BE2C (cell line): ENCODE measurements at regions not wholly inside any gene's neighbourhood (a gene's known extent, or its start where the extent isn't known, plus 50 kb on each side); places are given as distances from the start of the nearest gene placed in this dataset.

Experiments used
- DNase-seq: peaks from one replicate; pipeline ENCODE4 v3.0.0-alpha.2; 2020
- H3K27me3 ChIP-seq: fragments of 250-450 bp; sonication (Bioruptor Pico); 2 replicates; pipeline ENCODE4 v1.5.1; 2020; ENCODE audit warnings: mild to moderate bottlenecking
- H3K36me3 ChIP-seq: fragments of 250-450 bp; sonication (Bioruptor Pico); 2 replicates; pipeline ENCODE4 v1.5.1; 2020; ENCODE audit warnings: mild to moderate bottlenecking
- H3K4me1 ChIP-seq: fragments of 250-450 bp; sonication (Bioruptor Pico); 2 replicates; pipeline ENCODE4 v1.5.1; 2020
- H3K4me3 ChIP-seq: 2 replicates; pipeline ENCODE4 v1.5.1; 2011; ENCODE audit warnings: low read depth, low read length
- H3K9me3 ChIP-seq: fragments of 250-450 bp; sonication (Bioruptor Pico); 2 replicates; pipeline ENCODE4 v1.5.1; 2020
- TF ChIP-seq, protein P1 (sequence below): IDR thresholded peaks from 2 replicates; pipeline ENCODE4 v1.5.1; 2012; ENCODE audit warnings: mild to moderate bottlenecking, low read depth, low read length

DNA sequence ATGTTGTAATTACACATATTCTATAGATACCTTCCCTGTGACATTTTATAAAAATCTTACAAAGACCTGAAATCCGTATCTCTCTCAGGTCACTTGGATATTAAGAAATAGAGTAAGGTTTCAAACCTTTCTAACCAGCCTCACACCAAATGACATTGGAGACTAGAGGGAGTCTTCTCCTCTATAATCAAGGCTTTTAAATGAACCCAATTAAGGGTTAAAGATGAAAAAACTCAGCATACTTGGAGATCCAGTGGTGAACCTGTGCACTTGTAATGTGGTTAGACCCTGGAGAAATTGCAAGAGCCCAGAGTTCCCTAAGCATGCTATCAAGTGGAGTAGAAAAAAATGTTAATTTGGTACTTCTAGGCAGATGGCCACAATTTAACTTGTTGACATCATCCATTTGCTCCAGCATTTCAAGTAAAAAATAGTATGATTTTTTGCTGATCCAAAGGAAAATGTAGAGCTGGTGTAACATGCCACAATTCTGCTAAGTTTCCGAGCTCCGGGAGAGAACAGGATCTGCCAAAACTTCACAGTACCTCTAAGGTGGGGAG is 554.1 kb upstream of the MIR17HG start:
- Histone ChIP-seq H3K4me1 (peaks cover 13% of the 10 kb centered on the region), H3K9me3 (no peaks in the 10 kb centered on the region), H3K27me3 (no peaks in the 10 kb centered on the region), H3K4me3 (no peak overlapping the region), H3K36me3 (no peaks in the 10 kb centered on the region)
- no peak for DNase-seq
- TF ChIP-seq, protein P1, sequence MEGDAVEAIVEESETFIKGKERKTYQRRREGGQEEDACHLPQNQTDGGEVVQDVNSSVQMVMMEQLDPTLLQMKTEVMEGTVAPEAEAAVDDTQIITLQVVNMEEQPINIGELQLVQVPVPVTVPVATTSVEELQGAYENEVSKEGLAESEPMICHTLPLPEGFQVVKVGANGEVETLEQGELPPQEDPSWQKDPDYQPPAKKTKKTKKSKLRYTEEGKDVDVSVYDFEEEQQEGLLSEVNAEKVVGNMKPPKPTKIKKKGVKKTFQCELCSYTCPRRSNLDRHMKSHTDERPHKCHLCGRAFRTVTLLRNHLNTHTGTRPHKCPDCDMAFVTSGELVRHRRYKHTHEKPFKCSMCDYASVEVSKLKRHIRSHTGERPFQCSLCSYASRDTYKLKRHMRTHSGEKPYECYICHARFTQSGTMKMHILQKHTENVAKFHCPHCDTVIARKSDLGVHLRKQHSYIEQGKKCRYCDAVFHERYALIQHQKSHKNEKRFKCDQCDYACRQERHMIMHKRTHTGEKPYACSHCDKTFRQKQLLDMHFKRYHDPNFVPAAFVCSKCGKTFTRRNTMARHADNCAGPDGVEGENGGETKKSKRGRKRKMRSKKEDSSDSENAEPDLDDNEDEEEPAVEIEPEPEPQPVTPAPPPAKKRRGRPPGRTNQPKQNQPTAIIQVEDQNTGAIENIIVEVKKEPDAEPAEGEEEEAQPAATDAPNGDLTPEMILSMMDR = no peak

DNA sequence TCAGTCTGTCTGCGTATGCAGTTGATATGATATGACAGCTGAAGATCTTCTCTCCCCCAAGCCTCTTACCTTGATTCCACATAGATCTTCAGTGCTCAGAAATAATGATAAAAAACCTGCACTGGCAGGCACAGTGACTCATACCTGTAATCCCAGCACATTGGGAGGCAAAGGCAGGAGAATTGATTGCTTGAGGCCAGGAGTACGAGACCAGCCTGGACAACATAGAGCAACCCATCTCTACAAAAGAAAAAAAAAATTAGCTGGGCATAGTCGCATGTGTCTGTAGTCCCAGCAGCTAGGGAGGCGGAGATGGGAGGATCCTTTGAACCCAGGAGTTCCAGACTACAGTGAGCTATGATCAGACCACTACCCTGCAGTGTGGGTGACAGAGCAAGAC is 551.0 kb upstream of the MIR17HG start:
- no peaks in the 10 kb centered on the region for H3K36me3 ChIP-seq
- H3K4me1 ChIP-seq = peaks cover 26% of the 10 kb centered on the region
- no peaks in the 10 kb centered on the region for H3K27me3 ChIP-seq
- H3K9me3 ChIP-seq = no peaks in the 10 kb centered on the region
- no peak overlapping the region for H3K4me3 ChIP-seq
- TF ChIP-seq, protein P1 = no peak
- DNase-seq = no peak

DNA sequence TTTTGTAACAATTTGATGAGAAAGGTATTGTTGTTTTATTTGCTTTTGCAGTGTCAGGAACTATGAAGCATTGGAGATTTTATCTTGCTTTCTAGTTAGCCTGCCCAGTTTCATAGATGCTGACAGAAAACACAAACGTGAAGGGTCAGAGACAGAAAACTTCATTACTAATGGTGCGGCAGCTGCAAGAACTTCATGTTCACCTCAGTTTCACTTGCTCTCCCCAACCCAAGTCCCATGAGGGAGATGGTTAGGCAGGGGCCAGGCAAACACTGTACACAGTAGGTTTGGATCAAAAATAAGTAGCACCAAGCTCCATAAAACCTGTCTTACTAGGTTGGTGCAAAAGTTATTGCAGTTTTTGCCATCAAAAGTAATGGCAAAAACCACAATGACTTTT is 550.2 kb upstream of the MIR17HG start:
- no peaks in the 10 kb centered on the region for H3K36me3 ChIP-seq
- no peaks in the 10 kb centered on the region for H3K9me3 ChIP-seq
- DNase-seq = no peak
- H3K4me1 ChIP-seq = peaks cover 24% of the 10 kb centered on the region
- TF ChIP-seq, protein P1 = no peak
- H3K4me3 ChIP-seq = no peak overlapping the region
- H3K27me3 ChIP-seq = no peaks in the 10 kb centered on the region

DNA sequence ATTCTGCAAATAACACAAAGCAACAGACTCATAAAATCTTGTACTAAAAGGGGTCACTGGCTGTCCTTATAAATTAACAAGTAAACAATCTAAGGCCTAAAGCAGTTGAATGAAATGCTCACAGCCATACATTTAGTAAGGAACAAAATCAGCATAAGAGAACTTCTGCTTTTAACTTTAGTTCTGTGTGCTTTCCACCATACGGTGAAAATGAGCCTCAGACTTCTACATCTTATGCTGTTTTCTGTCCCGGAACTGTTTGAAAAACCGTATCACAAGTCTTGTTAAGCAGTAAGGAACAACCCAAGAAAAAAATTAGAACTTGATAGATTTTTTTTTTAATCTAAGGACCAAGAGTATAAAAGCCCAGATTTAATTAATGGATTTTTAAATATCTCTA is 549.1 kb upstream of the MIR17HG start:
- no peaks in the 10 kb centered on the region for H3K9me3 ChIP-seq
- H3K36me3 ChIP-seq = no peaks in the 10 kb centered on the region
- no peak overlapping the region for H3K4me3 ChIP-seq
- DNase-seq = no peak
- TF ChIP-seq, protein P1 = no peak
- H3K4me1 ChIP-seq = peaks cover 24% of the 10 kb centered on the region
- no peaks in the 10 kb centered on the region for H3K27me3 ChIP-seq

DNA sequence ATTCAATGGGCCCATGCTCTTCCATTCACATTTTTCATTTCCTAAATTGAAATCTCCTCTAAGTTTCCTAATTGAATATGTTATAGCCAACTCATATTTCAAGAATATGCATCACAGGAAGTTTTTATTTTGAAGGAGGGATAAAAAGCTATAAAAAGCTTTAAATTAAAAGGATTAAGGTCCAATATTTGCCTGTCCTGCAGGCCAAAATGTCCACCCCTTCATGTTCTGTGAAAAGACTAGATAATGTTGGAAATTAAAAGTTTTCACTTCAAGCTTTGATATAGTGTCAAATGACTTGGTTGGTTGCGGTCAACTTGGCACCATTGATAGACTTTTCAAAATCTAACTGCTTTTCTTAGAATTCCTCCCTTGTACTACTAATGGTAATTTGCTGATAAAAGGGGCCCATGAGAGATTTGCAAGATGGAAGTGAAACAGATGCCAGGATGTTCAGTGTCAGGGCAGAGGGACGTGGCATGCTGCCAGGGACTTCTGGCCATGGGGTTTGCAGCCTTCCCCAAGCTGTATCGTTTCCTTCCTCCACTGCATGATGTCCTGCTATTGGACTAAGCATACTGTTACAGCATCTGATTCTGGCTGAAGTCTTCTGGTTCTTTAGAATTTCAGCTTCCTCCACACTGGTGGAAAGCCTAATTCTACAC is 547.3 kb upstream of the MIR17HG start:
- Histone ChIP-seq H3K4me1 (peaks cover 24% of the 10 kb centered on the region), H3K4me3 (no peak overlapping the region), H3K36me3 (no peaks in the 10 kb centered on the region), H3K9me3 (no peaks in the 10 kb centered on the region), H3K27me3 (no peaks in the 10 kb centered on the region)
- TF ChIP-seq, protein P1 = no peak
- peak; percentile 92 for DNase-seq

DNA sequence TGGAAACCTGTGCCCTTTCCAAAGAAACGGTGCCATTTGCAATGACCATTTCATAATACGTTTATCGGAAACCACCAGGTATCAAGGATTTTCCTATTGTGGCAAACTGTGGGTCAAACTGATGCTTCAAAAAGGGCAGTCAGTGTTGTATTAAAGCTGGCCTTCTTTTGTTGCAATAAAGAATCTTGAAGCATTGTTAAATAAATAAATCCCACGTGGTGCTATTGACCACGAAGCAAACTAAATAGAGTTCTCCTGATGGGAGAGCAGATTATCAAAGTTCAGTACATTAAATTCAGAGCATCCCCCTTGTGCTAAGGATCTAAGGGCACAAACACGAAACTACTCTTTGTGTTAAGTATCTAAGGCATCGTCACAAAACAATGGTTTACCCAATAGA is 545.9 kb upstream of the MIR17HG start:
- Histone ChIP-seq H3K36me3 (no peaks in the 10 kb centered on the region), H3K27me3 (no peaks in the 10 kb centered on the region), H3K4me1 (peaks cover 27% of the 10 kb centered on the region), H3K4me3 (no peak overlapping the region), H3K9me3 (no peaks in the 10 kb centered on the region)
- DNase-seq = no peak
- TF ChIP-seq, protein P1 = no peak
